ENCODE measurements at regions not wholly inside any gene's neighbourhood (a gene's known extent, or its start where the extent isn't known, plus 50 kb on each side); places are given as distances from the start of the nearest gene placed in this dataset.

GRCh38 chr11:15878756-15879155 lies 477.6 kb downstream of the SOX6 start (continued):
- TF ChIP-seq, protein P1, sequence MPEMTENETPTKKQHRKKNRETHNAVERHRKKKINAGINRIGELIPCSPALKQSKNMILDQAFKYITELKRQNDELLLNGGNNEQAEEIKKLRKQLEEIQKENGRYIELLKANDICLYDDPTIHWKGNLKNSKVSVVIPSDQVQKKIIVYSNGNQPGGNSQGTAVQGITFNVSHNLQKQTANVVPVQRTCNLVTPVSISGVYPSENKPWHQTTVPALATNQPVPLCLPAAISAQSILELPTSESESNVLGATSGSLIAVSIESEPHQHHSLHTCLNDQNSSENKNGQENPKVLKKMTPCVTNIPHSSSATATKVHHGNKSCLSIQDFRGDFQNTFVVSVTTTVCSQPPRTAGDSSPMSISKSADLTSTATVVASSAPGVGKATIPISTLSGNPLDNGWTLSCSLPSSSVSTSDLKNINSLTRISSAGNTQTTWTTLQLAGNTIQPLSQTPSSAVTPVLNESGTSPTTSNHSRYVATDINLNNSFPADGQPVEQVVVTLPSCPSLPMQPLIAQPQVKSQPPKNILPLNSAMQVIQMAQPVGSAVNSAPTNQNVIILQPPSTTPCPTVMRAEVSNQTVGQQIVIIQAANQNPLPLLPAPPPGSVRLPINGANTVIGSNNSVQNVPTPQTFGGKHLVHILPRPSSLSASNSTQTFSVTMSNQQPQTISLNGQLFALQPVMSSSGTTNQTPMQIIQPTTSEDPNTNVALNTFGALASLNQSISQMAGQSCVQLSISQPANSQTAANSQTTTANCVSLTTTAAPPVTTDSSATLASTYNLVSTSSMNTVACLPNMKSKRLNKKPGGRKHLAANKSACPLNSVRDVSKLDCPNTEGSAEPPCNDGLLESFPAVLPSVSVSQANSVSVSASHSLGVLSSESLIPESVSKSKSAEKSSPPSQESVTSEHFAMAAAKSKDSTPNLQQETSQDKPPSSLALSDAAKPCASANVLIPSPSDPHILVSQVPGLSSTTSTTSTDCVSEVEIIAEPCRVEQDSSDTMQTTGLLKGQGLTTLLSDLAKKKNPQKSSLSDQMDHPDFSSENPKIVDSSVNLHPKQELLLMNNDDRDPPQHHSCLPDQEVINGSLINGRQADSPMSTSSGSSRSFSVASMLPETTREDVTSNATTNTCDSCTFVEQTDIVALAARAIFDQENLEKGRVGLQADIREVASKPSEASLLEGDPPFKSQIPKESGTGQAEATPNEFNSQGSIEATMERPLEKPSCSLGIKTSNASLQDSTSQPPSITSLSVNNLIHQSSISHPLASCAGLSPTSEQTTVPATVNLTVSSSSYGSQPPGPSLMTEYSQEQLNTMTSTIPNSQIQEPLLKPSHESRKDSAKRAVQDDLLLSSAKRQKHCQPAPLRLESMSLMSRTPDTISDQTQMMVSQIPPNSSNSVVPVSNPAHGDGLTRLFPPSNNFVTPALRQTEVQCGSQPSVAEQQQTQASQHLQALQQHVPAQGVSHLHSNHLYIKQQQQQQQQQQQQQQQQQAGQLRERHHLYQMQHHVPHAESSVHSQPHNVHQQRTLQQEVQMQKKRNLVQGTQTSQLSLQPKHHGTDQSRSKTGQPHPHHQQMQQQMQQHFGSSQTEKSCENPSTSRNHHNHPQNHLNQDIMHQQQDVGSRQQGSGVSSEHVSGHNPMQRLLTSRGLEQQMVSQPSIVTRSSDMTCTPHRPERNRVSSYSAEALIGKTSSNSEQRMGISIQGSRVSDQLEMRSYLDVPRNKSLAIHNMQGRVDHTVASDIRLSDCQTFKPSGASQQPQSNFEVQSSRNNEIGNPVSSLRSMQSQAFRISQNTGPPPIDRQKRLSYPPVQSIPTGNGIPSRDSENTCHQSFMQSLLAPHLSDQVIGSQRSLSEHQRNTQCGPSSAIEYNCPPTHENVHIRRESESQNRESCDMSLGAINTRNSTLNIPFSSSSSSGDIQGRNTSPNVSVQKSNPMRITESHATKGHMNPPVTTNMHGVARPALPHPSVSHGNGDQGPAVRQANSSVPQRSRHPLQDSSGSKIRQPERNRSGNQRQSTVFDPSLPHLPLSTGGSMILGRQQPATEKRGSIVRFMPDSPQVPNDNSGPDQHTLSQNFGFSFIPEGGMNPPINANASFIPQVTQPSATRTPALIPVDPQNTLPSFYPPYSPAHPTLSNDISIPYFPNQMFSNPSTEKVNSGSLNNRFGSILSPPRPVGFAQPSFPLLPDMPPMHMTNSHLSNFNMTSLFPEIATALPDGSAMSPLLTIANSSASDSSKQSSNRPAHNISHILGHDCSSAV (CRISPR knock-in tag; IDR thresholded peaks at IDR 0.05; ENCODE audit: borderline replicate concordance) = no peak
- no peak for TF ChIP-seq ZNF33B (CRISPR knock-in tag; IDR thresholded peaks at IDR 0.05)
- TF ChIP-seq ZBTB21 (CRISPR knock-in tag; IDR thresholded peaks at IDR 0.05) = no peak
- TF ChIP-seq GPN1 (CRISPR knock-in tag; IDR thresholded peaks at IDR 0.05; ENCODE audit: borderline replicate concordance) = no peak
- TF ChIP-seq ZNF672 (CRISPR knock-in tag; IDR thresholded peaks at IDR 0.05) = no peak
- TF ChIP-seq KDM4B (CRISPR knock-in tag; IDR thresholded peaks at IDR 0.05) = no peak

- Histone ChIP-seq H3K9ac (ENCODE audit: insufficient read depth, low read depth, low read length) (no peak overlapping the region), H3K27me3 (ENCODE audit: control insufficient read depth in 1 of 2, insufficient read depth in 2 of 2, low read length in 2 of 2) (peaks cover 0 to 2% of the 10 kb centered on the region in 2 experiments; a peak in 1 of 5 replicates), H3K27ac (ENCODE audit: extremely low read length, insufficient read depth, low read length) (no peak overlapping the region), H4K20me1 (ENCODE audit: insufficient read depth, low read length) (no peaks in the 10 kb centered on the region), H3K4me2 (ENCODE audit: low read depth, low read length) (no peak overlapping the region), H3K79me2 (ENCODE audit: insufficient read depth, low read length) (no peaks in the 10 kb centered on the region), H2AFZ (ENCODE audit: low read length) (no peak overlapping the region), H3K9me3 (ENCODE audit: low read length) (no peaks in the 10 kb centered on the region), H3K36me3 (replicated peaks in 1 of 2; ENCODE audit: control insufficient read depth in 1 of 2, insufficient read depth in 2 of 2, low read length in 2 of 2) (no peaks in the 10 kb centered on the region), H3K4me1 (ENCODE audit: insufficient read depth, low read length) (no peaks in the 10 kb centered on the region), H3K4me3 (replicated peaks in 1 of 3; ENCODE audit: insufficient read depth in 1 of 3, low read depth in 2 of 3, low read length in 3 of 3) (no peak overlapping the region)
- DNase-seq (ENCODE audit: low spot score) (no peak), ATAC-seq (no peak), FAIRE-seq (no peak)
- BruUV-seq (replicated peaks) = no TSS peak
- ChIA-PET CTCF (ENCODE audit: low intra/inter-chr PET ratio, low total read pairs) (no interaction called here), POLR2A (no interaction called here)
- in situ Hi-C loops (cut with HindIII; ENCODE audit: extremely low pct_ligation_motif_present, low pct_unique_long_range_greater_than_20kb) = loop anchor here (25.0 kb wide), 1 partner anchor 93 kb away; no protein-coding TSS in a partner anchor
- WGBS (ENCODE audit: low lambda C conversion rate) = 7% methylated on average over 3 of the region's 3 CpGs
- TF ChIP-seq ZFAT (CRISPR knock-in tag; conservative IDR thresholded peaks at IDR 0.05) (no peak), ZNF724P (CRISPR knock-in tag; IDR thresholded peaks at IDR 0.05; ENCODE audit: borderline replicate concordance) (no peak), CBX5 (CRISPR knock-in tag; IDR thresholded peaks at IDR 0.05; ENCODE audit: borderline replicate concordance) (no peak), FOXJ3 (CRISPR knock-in tag; IDR thresholded peaks at IDR 0.05; ENCODE audit: borderline replicate concordance) (no peak), HNRNPH1 (optimal IDR thresholded peaks at IDR 0.05; ENCODE audit: low read depth, low read length) (no peak), NFIC (IDR thresholded peaks at IDR 0.05; ENCODE audit: low read length) (no peak), ONECUT2 (CRISPR knock-in tag; IDR thresholded peaks at IDR 0.05) (no peak), HDAC6 (IDR thresholded peaks at IDR 0.05; ENCODE audit: low read depth, low read length) (no peak)
- intact Hi-C loops (cut with micrococcal nuclease; ENCODE audit: unreplicated experiment) = no loop called here
Observed at GRCh38 chr11:15880291-15880690, 476.1 kb downstream of the SOX6 start.
